COR-L47 (cell line): ENCODE measurements at regions not wholly inside any gene's neighbourhood (a gene's known extent, or its start where the extent isn't known, plus 50 kb on each side); places are given as distances from the start of the nearest gene placed in this dataset.
"Not testable (repeated sequence)": the region's sequence is repeated elsewhere in the genome, so short reads cannot be mapped to it uniquely, and the experiment has no call there.

Experiments used
- DNase-seq: peaks from one replicate; lab custom pipeline; 2025; lab: John Stamatoyannopoulos, UW

- no peak for DNase-seq
These were observed 132.4 kb downstream of the TSEN15 start for GRCh38 chr1:184183919-184184318.

- not testable (repeated sequence) for DNase-seq
These were observed 133.1 kb downstream of the TSEN15 start for GRCh38 chr1:184184614-184185013.

GRCh38 chr1:184185347-184185746 lies 133.8 kb downstream of the TSEN15 start:
- DNase-seq = no peak

- DNase-seq = no peak
These were observed 134.6 kb downstream of the TSEN15 start for GRCh38 chr1:184186167-184186566.

GRCh38 chr1:184187097-184187496 lies 135.6 kb downstream of the TSEN15 start:
- DNase-seq = no peak

GRCh38 chr1:184188037-184188436 lies 136.5 kb downstream of the TSEN15 start:
- no peak for DNase-seq

- peak; percentile 93 for DNase-seq
These were observed 137.8 kb downstream of the TSEN15 start for GRCh38 chr1:184189361-184189760.

GRCh38 chr1:184190616-184191015 lies 139.1 kb downstream of the TSEN15 start:
- DNase-seq = no peak

- DNase-seq = no peak
These were observed 139.7 kb downstream of the TSEN15 start for GRCh38 chr1:184191181-184191621.

GRCh38 chr1:184192796-184193195 lies 141.3 kb downstream of the TSEN15 start:
- DNase-seq = no peak

- DNase-seq = no peak
These were observed 141.9 kb downstream of the TSEN15 start for GRCh38 chr1:184193451-184193850.

- no peak for DNase-seq
These were observed 142.7 kb downstream of the TSEN15 start for GRCh38 chr1:184194236-184194635.

GRCh38 chr1:184195722-184196121 lies 144.2 kb downstream of the TSEN15 start:
- DNase-seq = not testable (repeated sequence)

- no peak for DNase-seq
These were observed 146.3 kb downstream of the TSEN15 start for GRCh38 chr1:184197831-184198230.

- DNase-seq = no peak
These were observed 147.5 kb downstream of the TSEN15 start for GRCh38 chr1:184199036-184199435.

- DNase-seq = no peak
These were observed 148.0 kb downstream of the TSEN15 start for GRCh38 chr1:184199438-184200085.

GRCh38 chr1:184208622-184209021 lies 157.1 kb downstream of the TSEN15 start:
- DNase-seq = no peak

GRCh38 chr1:184210031-184210430 lies 158.5 kb downstream of the TSEN15 start:
- DNase-seq = no peak

GRCh38 chr1:184210862-184211261 lies 159.3 kb downstream of the TSEN15 start:
- no peak for DNase-seq

- no peak for DNase-seq
These were observed 161.3 kb downstream of the TSEN15 start for GRCh38 chr1:184212649-184213314.

GRCh38 chr1:184214128-184214527 lies 162.6 kb downstream of the TSEN15 start:
- no peak for DNase-seq

- no peak for DNase-seq
These were observed 163.9 kb downstream of the TSEN15 start for GRCh38 chr1:184215274-184215925.

- no peak for DNase-seq
These were observed 167.0 kb downstream of the TSEN15 start for GRCh38 chr1:184218458-184219075.
